ENCODE measurements at regions not wholly inside any gene's neighbourhood (a gene's known extent, or its start where the extent isn't known, plus 50 kb on each side); places are given as distances from the start of the nearest gene placed in this dataset.

- no peak overlapping the region for H3K56ac ChIP-seq (replicated peaks; ENCODE audit: insufficient read length, low read depth, low read length)
- no peak overlapping the region for H4K8ac ChIP-seq (ENCODE audit: extremely low read depth, insufficient read depth, low read length)
- ChIA-PET CTCF (ENCODE audit: partially characterized antibody) (interaction anchor here (0.9 to 1.5 kb wide), 2 partner anchors 17 to 126 kb away, joined by 3 to 4 read pairs; no protein-coding TSS in a partner anchor), POLR2A (ENCODE audit: partially characterized antibody) (no interaction called here)
- H4K91ac ChIP-seq (replicated peaks; ENCODE audit: insufficient read length, low read length), result no peak overlapping the region
- no peak overlapping the region for H2BK120ac ChIP-seq (replicated peaks; ENCODE audit: low read depth, low read length)
- H3K23ac ChIP-seq (ENCODE audit: insufficient read length), result no peak overlapping the region
- no peak overlapping the region for H2AK5ac ChIP-seq (ENCODE audit: low read depth, low read length)
- H3K9me3 ChIP-seq (ENCODE audit: insufficient read depth in 2 of 2, low read depth in 1 of 2, low read length in 1 of 2), result no peaks in the 10 kb centered on the region; a peak in 1 of 4 replicates
- H3K79me1 ChIP-seq (ENCODE audit: low read depth, low read length), result no peaks in the 10 kb centered on the region
- H2AFZ ChIP-seq (ENCODE audit: low read length), result no peak overlapping the region
- H3K4me2 ChIP-seq (ENCODE audit: insufficient read depth in 1 of 2, low read depth in 2 of 2, low read length in 2 of 2), result no peak overlapping the region
- H3K4ac ChIP-seq (replicated peaks; ENCODE audit: insufficient read length, low read depth, low read length), result no peak overlapping the region
- H3K23me2 ChIP-seq (ENCODE audit: low read depth, low read length), result no peaks in the 10 kb centered on the region
- H3K14ac ChIP-seq (ENCODE audit: insufficient read length), result no peak overlapping the region
- H3K9ac ChIP-seq (replicated peaks in 1 of 4; ENCODE audit: extremely low read depth in 1 of 4, low read depth in 3 of 4, low read length in 3 of 4), result no peak overlapping the region
- no peak overlapping the region for H2BK20ac ChIP-seq (ENCODE audit: low read length)
- no peak overlapping the region for H2BK15ac ChIP-seq (ENCODE audit: low read length)
- no peaks in the 10 kb centered on the region for H3K36me3 ChIP-seq (ENCODE audit: control insufficient read depth in 2 of 4, insufficient read depth in 4 of 4, low read length in 3 of 4)
- H3K27ac ChIP-seq (ENCODE audit: low read depth, low read length), result no peak overlapping the region
- FAIRE-seq (no peak), DNase-seq (ENCODE audit: low read depth in 1 of 2, low spot score in 2 of 2) (no peak)
- no peak overlapping the region for H2BK5ac ChIP-seq (ENCODE audit: low read depth, low read length)
- no peak overlapping the region for H3K4me3 ChIP-seq (ENCODE audit: extremely low read depth in 1 of 4, insufficient read depth in 2 of 4, low read depth in 3 of 4, low read length in 4 of 4)
- H3K27me3 ChIP-seq (replicated peaks in 1 of 4; ENCODE audit: control insufficient read depth in 3 of 4, extremely low read depth in 1 of 4, insufficient read depth in 3 of 4, low read length in 3 of 4), result no peaks in the 10 kb centered on the region
- H3K18ac ChIP-seq (ENCODE audit: extremely low read depth, low read length), result no peak overlapping the region
- H4K5ac ChIP-seq (ENCODE audit: insufficient read length, low read depth, low read length), result no peak overlapping the region
- H2BK12ac ChIP-seq (ENCODE audit: low read depth, low read length), result no peak overlapping the region
- H3K79me2 ChIP-seq (ENCODE audit: control insufficient read depth in 1 of 2, insufficient read depth in 2 of 2, low read length in 2 of 2), result no peaks in the 10 kb centered on the region
- 86% methylated on average over 10 of the region's 10 CpGs; no CpG with 5 or more reads in 1 of the 2 experiments for WGBS, 2 experiments (ENCODE audit: extremely low coverage in 1 of 2, insufficient coverage in 1 of 2, insufficient read length in 1 of 2, insufficient replicate concordance in 2 of 2, low coverage in 1 of 2, low lambda C conversion rate in 2 of 2, missing lambda C conversion rate in 1 of 2)
- no peaks in the 10 kb centered on the region for H3K4me1 ChIP-seq (replicated peaks in 1 of 4; ENCODE audit: control insufficient read depth in 3 of 4, insufficient read depth in 4 of 4, low read length in 3 of 4)
- no peaks in the 10 kb centered on the region for H4K20me1 ChIP-seq (replicated peaks in 1 of 2; ENCODE audit: control insufficient read depth in 1 of 2, insufficient read depth in 2 of 2, low read length in 2 of 2)
- TF ChIP-seq TCF12 (IDR thresholded peaks at IDR 0.05; ENCODE audit: low read depth, low read length), result no peak
- no peak for TF ChIP-seq BRCA1 (IDR thresholded peaks at IDR 0.05; ENCODE audit: low read depth, low read length)
- TF ChIP-seq POLR2A (IDR thresholded peaks at IDR 0.05; ENCODE audit: control extremely low read depth in 1 of 2, low read depth in 2 of 2, low read length in 2 of 2), result no peak
- no peak for TF ChIP-seq KDM1A (IDR thresholded peaks at IDR 0.05; ENCODE audit: borderline replicate concordance, low read length)
- no peak for TF ChIP-seq SIX5 (IDR thresholded peaks at IDR 0.05; ENCODE audit: low read depth, low read length)
- no peak for TF ChIP-seq FOSL1 (IDR thresholded peaks at IDR 0.05; ENCODE audit: insufficient read depth, low read depth, low read length)
- TF ChIP-seq JUND (IDR thresholded peaks at IDR 0.05; ENCODE audit: low read length), result no peak
- no peak for TF ChIP-seq SIRT6 (IDR thresholded peaks at IDR 0.05; ENCODE audit: low read length)
- TF ChIP-seq HDAC6 (IDR thresholded peaks at IDR 0.05; ENCODE audit: low read depth, low read length), result no peak
- TF ChIP-seq TAF1 (IDR thresholded peaks at IDR 0.05; ENCODE audit: low read depth, low read length), result no peak
- no peak for TF ChIP-seq EP300 (IDR thresholded peaks at IDR 0.05; ENCODE audit: borderline replicate concordance in 1 of 2, low read depth in 2 of 2, low read length in 2 of 2)
- TF ChIP-seq CHD2 (IDR thresholded peaks at IDR 0.05; ENCODE audit: low read length), result no peak
- no peak for TF ChIP-seq GABPA (IDR thresholded peaks at IDR 0.05; ENCODE audit: borderline replicate concordance, insufficient read depth, low read length)
- no peak for TF ChIP-seq ZNF274 (IDR thresholded peaks at IDR 0.05; ENCODE audit: borderline replicate concordance, extremely low read depth, low read length)
- no peak for TF ChIP-seq SAP30 (IDR thresholded peaks at IDR 0.05; ENCODE audit: insufficient read depth, insufficient replicate concordance, low read length)
These were observed 323.3 kb upstream of the TMEM132C start for GRCh38 chr12:127943481-127944210.
